GM18907 (cell line): ENCODE measurements at regions not wholly inside any gene's neighbourhood (a gene's known extent, or its start where the extent isn't known, plus 50 kb on each side); places are given as distances from the start of the nearest gene placed in this dataset.
"Not testable (repeated sequence)": the region's sequence is repeated elsewhere in the genome, so short reads cannot be mapped to it uniquely, and the experiment has no call there.

Experiments
- ATAC-seq: cut with Tn5 transposase; IDR thresholded peaks from one replicate; pipeline ENCODE4 v1.9.1; 2021; ENCODE audit warnings: mild to moderate bottlenecking, moderate library complexity; ENCODE audit not compliant: unreplicated experiment

- no peak for ATAC-seq
Measured at GRCh38 chr10:84626397-84627087, 298.2 kb downstream of the CCSER2 start.

GRCh38 chr10:84632866-84633265 is 304.5 kb downstream of the CCSER2 start:
- ATAC-seq, result no peak

DNA sequence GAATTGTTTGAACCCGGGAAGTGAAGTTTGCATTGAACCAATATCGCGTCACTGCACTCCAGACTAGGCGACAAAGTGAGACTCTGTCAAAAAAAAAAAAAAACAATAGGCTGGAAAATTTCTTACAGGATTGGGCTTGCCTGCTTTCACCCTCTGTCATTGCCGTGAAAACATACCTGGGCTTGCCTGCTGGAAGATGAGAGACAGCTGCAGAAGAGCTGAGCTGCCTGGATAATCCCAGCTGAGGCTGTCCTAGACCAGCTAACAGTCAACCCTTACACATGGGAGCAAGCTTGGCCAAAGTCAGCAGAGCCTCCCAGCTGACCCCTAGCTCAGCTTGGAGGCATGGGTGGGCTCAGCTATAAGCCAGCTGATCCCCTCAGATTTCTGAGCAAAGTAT is 306.2 kb downstream of the CCSER2 start:
- ATAC-seq, result no peak

DNA sequence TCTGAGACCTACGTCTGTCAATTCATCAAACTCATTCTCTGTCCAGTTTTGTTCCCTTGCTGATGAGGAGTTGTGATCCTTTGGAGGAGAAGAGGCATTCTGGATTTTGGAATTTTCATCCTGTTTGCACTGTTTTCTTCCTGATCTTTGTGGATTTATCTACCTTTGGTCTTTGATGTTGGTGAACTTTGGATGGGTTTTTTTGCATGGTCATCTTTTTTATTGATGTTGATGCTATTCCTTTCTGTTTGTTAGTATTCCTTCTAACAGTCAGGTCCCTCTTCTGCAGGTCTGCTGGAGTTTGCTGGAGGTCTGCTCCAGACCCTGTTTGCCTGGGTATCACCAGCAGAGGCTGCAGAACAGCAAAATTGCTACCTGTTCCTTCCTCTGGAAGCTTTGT is 322.2 kb downstream of the CCSER2 start:
- ATAC-seq, result not testable (repeated sequence)

GRCh38 chr10:84654671-84655070 is 326.3 kb downstream of the CCSER2 start:
- ATAC-seq, result peak; percentile 97

- ATAC-seq, result no peak
Measured at GRCh38 chr10:84659027-84659426, 330.6 kb downstream of the CCSER2 start.

- no peak for ATAC-seq
Measured at GRCh38 chr10:84659497-84660439, 331.4 kb downstream of the CCSER2 start.

DNA sequence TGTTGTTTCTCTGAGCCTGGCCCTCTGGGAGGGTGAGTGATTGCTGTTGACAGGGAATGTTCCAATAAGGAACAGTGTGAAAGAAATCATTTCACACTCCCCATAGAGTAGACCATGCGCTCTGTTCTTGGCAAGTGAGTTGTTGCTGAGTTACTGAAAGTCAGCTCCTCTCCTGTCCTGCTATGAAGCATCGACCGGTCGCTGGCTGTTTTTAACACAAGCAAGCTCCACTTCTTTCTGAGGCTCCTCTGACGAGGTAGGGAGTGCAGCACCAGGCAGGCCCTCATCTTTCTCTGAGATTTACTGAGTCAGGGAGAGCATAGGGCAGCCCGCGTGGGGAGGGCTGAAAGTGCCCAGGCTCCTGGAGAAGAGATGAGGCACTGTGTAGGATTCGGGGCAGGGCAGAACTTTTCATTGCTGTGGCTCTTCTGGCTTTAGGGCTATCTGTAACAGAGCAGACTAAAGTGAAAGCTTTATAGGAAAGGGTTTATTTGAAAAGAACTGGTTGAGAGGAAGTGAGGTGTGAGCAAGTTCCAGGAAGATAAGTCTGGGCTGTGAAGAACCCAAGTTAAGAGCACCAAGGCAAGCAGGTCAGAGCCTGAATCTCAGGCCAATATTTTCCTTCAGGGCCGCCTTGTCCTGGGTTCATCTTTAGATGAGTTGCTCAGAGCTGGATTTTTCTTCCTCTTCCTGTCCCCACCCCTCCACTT is 332.2 kb downstream of the CCSER2 start:
- no peak for ATAC-seq

GRCh38 chr10:84665211-84665610 is 336.8 kb downstream of the CCSER2 start:
- no peak for ATAC-seq

GRCh38 chr10:84665883-84666463 is 337.6 kb downstream of the CCSER2 start:
- ATAC-seq, result peak; percentile 64

- ATAC-seq, result no peak
Measured at GRCh38 chr10:84668186-84668763, 339.9 kb downstream of the CCSER2 start.

GRCh38 chr10:84675060-84675459 is 346.7 kb downstream of the CCSER2 start:
- ATAC-seq, result no peak

GRCh38 chr10:84676536-84676935 is 348.1 kb downstream of the CCSER2 start:
- ATAC-seq, result no peak

GRCh38 chr10:84681781-84682180 is 353.4 kb downstream of the CCSER2 start:
- ATAC-seq, result no peak

DNA sequence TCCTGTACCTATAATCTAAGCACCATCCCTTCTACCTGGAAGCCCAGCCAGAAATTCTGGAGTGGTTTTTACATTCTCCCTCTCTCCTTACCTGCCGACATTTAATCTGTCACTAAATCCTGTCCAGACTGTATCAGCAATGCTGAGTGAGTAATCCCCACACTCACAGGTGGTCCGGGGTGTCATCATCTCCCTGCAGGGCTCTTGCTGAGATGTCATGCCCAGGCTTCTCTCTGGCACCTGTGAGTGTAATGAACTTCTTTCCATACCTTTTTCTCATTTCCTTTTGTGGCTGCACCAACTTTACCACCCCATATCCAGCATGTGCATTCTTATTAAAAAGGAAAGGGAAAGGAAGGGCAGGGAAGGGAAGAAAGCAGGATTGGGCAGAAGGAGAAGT is 355.2 kb downstream of the CCSER2 start:
- no peak for ATAC-seq

- ATAC-seq, result no peak
Measured at GRCh38 chr10:84683980-84684740, 355.8 kb downstream of the CCSER2 start.

- ATAC-seq, result no peak
Measured at GRCh38 chr10:84685047-84685660, 356.8 kb downstream of the CCSER2 start.

DNA sequence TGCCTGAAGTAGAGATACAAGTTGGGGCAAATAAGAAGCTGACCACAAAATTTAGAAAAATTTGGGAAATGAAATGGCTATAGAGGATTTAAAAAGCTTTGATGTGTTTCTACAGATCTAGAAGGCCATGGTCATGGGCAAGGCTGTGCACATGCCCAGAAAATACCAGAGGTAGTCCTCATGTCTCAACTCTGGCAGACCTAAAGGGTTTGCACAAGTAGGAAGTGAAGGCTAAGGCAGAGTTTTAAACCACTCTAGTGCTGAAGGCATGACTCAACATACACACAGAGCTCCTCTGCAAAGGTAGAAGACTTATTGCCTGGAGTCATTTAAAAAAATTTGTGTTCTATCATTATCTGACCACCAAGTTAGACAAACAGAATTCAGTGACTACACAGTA is 364.6 kb downstream of the CCSER2 start:
- no peak for ATAC-seq

GRCh38 chr10:84695902-84696301 is 367.5 kb downstream of the CCSER2 start:
- no peak for ATAC-seq

GRCh38 chr10:84696610-84697009 is 368.2 kb downstream of the CCSER2 start:
- no peak for ATAC-seq
